K562 (cell line): ENCODE measurements at regions not wholly inside any gene's neighbourhood (a gene's known extent, or its start where the extent isn't known, plus 50 kb on each side); places are given as distances from the start of the nearest gene placed in this dataset.

Experiments used
- ELF1 ChIP-seq: fragments of 200-800 bp; sonication (Bioruptor generic); IDR thresholded peaks from 2 replicates; pipeline ENCODE4 v1.6.1; 2016; ENCODE audit warnings: missing genetic modification characterization, missing compliant biosample characterization
- TF ChIP-seq, protein P1 (sequence below), 2 experiments: fragments of 450-650 bp in 1 of 2; sonication (generic) in 1 of 2; formaldehyde crosslinking in 1 of 2; IDR thresholded peaks; 2 replicates each; pipeline versions ENCODE4 v1.7.1 to v1.9.0; 2016 to 2022; ENCODE audit warnings: inconsistent platforms in 1 of 2, mild to moderate bottlenecking in 1 of 2, missing genetic modification reagents in 1 of 2

- TF ChIP-seq, protein P1, sequence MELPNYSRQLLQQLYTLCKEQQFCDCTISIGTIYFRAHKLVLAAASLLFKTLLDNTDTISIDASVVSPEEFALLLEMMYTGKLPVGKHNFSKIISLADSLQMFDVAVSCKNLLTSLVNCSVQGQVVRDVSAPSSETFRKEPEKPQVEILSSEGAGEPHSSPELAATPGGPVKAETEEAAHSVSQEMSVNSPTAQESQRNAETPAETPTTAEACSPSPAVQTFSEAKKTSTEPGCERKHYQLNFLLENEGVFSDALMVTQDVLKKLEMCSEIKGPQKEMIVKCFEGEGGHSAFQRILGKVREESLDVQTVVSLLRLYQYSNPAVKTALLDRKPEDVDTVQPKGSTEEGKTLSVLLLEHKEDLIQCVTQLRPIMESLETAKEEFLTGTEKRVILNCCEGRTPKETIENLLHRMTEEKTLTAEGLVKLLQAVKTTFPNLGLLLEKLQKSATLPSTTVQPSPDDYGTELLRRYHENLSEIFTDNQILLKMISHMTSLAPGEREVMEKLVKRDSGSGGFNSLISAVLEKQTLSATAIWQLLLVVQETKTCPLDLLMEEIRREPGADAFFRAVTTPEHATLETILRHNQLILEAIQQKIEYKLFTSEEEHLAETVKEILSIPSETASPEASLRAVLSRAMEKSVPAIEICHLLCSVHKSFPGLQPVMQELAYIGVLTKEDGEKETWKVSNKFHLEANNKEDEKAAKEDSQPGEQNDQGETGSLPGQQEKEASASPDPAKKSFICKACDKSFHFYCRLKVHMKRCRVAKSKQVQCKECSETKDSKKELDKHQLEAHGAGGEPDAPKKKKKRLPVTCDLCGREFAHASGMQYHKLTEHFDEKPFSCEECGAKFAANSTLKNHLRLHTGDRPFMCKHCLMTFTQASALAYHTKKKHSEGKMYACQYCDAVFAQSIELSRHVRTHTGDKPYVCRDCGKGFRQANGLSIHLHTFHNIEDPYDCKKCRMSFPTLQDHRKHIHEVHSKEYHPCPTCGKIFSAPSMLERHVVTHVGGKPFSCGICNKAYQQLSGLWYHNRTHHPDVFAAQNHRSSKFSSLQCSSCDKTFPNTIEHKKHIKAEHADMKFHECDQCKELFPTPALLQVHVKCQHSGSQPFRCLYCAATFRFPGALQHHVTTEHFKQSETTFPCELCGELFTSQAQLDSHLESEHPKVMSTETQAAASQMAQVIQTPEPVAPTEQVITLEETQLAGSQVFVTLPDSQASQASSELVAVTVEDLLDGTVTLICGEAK (IDR thresholded peaks at IDR 0.05): no peak
- TF ChIP-seq, protein P1 (CRISPR knock-in tag; IDR thresholded peaks at IDR 0.05): no peak
- TF ChIP-seq ELF1 (tag): no peak
- TF ChIP-seq, all 486 proteins: peak for 0
Measured at GRCh38 chr17:34140006-34140405, 115.1 kb upstream of the CCL2 start (continued).
